B cell (primary cell): ENCODE measurements at regions not wholly inside any gene's neighbourhood (a gene's known extent, or its start where the extent isn't known, plus 50 kb on each side); places are given as distances from the start of the nearest gene placed in this dataset.

Experiments used
- ATAC-seq: fragments of 200-7000 bp; cut with Tn5 transposase; one replicate; pipeline ENCODE4 v1.10.0; 2021; ENCODE audit warnings: low read depth, mild to moderate bottlenecking, moderate number of reproducible peaks, moderate library complexity
- CTCF ChIA-PET: fragments of 350-600 bp; sonication (Branson Sonifier 250); formaldehyde crosslinking; loops from one replicate; lab custom pipeline; 2021; ENCODE audit warnings: antibody characterized with exemption, inconsistent platforms; lab: Charles Lee
- POLR2A ChIA-PET: fragments of 350-600 bp; sonication (Branson Sonifier 250); formaldehyde crosslinking; loops from one replicate; lab custom pipeline; 2021; ENCODE audit warnings: antibody characterized with exemption; lab: Charles Lee
- DNase-seq: peaks from one replicate; pipeline ENCODE4 v3.0.0; 2013
- H2AFZ ChIP-seq: 2 replicates; pipeline ENCODE4 v1.6.1; 2012; ENCODE audit warnings: mild to moderate bottlenecking, low read depth, low read length; ENCODE audit not compliant: insufficient read depth, poor library complexity, severe bottlenecking
- H3K27ac ChIP-seq, 2 donors: 1 replicate in 1 of 2; 2 replicates in 1 of 2; pipeline ENCODE4 v1.5.1; 2012 to 2013; ENCODE audit warnings: low read length in 2 of 2, mild to moderate bottlenecking in 2 of 2, moderate library complexity in 1 of 2
- H3K27me3 ChIP-seq, 4 experiments: fragments of 200-600 bp in 1 of 4; sonication (generic) in 1 of 4; replicated peaks in 1 of 4; 1 replicate in 2 of 4; 2 replicates in 2 of 4; pipeline versions ENCODE4 v1.6.1 to v1.7.0; 2013 to 2016; ENCODE audit warnings: low read length in 3 of 4, mild to moderate bottlenecking in 2 of 4, mixed read lengths in 1 of 4, moderate library complexity in 1 of 4; ENCODE audit not compliant: insufficient read depth in 4 of 4, control insufficient read depth in 3 of 4; ENCODE audit errors: control extremely low read depth in 1 of 4
- H3K36me3 ChIP-seq, 2 experiments: replicated peaks in 1 of 2; 1 replicate in 1 of 2; 2 replicates in 1 of 2; pipeline versions ENCODE4 v1.6.1 to v1.7.1; 2013; ENCODE audit warnings: low read length in 1 of 2; ENCODE audit not compliant: insufficient read depth in 2 of 2, control insufficient read depth in 1 of 2; ENCODE audit errors: control extremely low read depth in 1 of 2, extremely low read depth in 1 of 2
- H3K4me1 ChIP-seq, 2 donors: fragments of 200-600 bp in 1 of 2; sonication (generic) in 1 of 2; 1 replicate in 1 of 2; 2 replicates in 1 of 2; pipeline versions ENCODE4 v1.5.1 to v1.6.1; 2013 to 2017; ENCODE audit warnings: low read length in 2 of 2; ENCODE audit not compliant: control insufficient read depth in 2 of 2, insufficient read depth in 2 of 2
- H3K4me2 ChIP-seq: replicated peaks from 2 replicates; pipeline ENCODE3; 2012; ENCODE audit warnings: mild to moderate bottlenecking, low read depth, low read length; ENCODE audit not compliant: poor library complexity, severe bottlenecking
- H3K4me3 ChIP-seq, 5 experiments: fragments of 200-600 bp in 1 of 5; sonication (generic) in 1 of 5; 1 replicate in 3 of 5; 2 replicates in 2 of 5; pipeline versions ENCODE4 v1.5.1 to v1.7.0; 2011 to 2016; ENCODE audit warnings: low read length in 4 of 5, mild to moderate bottlenecking in 4 of 5, low read depth in 2 of 5, control low read depth in 1 of 5, moderate library complexity in 1 of 5; ENCODE audit not compliant: insufficient read depth in 1 of 5; ENCODE audit errors: control extremely low read depth in 1 of 5, extremely low read depth in 1 of 5
- H3K79me2 ChIP-seq: fragments of 200-600 bp; sonication (generic); one replicate; pipeline ENCODE4 v1.6.0; 2016; ENCODE audit warnings: low read length; ENCODE audit not compliant: control insufficient read depth, insufficient read depth
- H3K9ac ChIP-seq: fragments of 200-600 bp; sonication (generic); 2 replicates; pipeline ENCODE4 v1.6.1; 2017; ENCODE audit warnings: mild to moderate bottlenecking, low read length, moderate library complexity
- H3K9me3 ChIP-seq, 3 donors: one replicate each; pipeline versions ENCODE4 v1.6.1 to v1.7.1; 2013; ENCODE audit warnings: low read length in 2 of 3; ENCODE audit not compliant: control insufficient read depth in 2 of 3, insufficient read depth in 1 of 3; ENCODE audit errors: control extremely low read depth in 1 of 3
- H4K20me1 ChIP-seq: 2 replicates; pipeline ENCODE4 v1.6.0; 2012; ENCODE audit warnings: mild to moderate bottlenecking, low read length; ENCODE audit not compliant: insufficient read depth, control insufficient read depth, poor library complexity, severe bottlenecking
- H3K27ac Mint-ChIP-seq: one replicate; pipeline ENCODE4 v1.8.0; 2021; ENCODE audit warnings: mixed read lengths
- H3K27me3 Mint-ChIP-seq: one replicate; pipeline ENCODE4 v1.8.0; 2021; ENCODE audit warnings: mixed read lengths
- H3K4me1 Mint-ChIP-seq: one replicate; pipeline ENCODE4 v1.8.0; 2021; ENCODE audit warnings: mixed read lengths
- H3K4me3 Mint-ChIP-seq: one replicate; pipeline ENCODE4 v1.8.0; 2021; ENCODE audit warnings: mixed read lengths
- H3K9me3 Mint-ChIP-seq: one replicate; pipeline ENCODE4 v1.8.0; 2022; ENCODE audit warnings: mixed read lengths; ENCODE audit not compliant: insufficient read depth
- EZH2 ChIP-seq: IDR thresholded peaks from 2 replicates; pipeline ENCODE4 v1.6.1; 2012; ENCODE audit warnings: borderline replicate concordance, low read depth, mild to moderate bottlenecking, moderate library complexity, low read length; ENCODE audit not compliant: insufficient read depth, poor library complexity, severe bottlenecking
- WGBS: methylation state at CpG from one replicate; pipeline ENCODE4 v1.1.5; 2013; ENCODE audit warnings: missing lambda C conversion rate; ENCODE audit not compliant: insufficient coverage; 5-methylcytosine and 5-hydroxymethylcytosine counted together
- intact Hi-C: fragments of 100-400 bp; cut with micrococcal nuclease; formaldehyde crosslinking; loops from one replicate; pipeline ENCODE4 v1.10.0; 2022
- TF ChIP-seq, protein P1 (sequence below): fragments of 200-600 bp; IDR thresholded peaks from one replicate; pipeline ENCODE4 v1.8.0; 2022; ENCODE audit warnings: antibody characterized with exemption, mild to moderate bottlenecking

DNA sequence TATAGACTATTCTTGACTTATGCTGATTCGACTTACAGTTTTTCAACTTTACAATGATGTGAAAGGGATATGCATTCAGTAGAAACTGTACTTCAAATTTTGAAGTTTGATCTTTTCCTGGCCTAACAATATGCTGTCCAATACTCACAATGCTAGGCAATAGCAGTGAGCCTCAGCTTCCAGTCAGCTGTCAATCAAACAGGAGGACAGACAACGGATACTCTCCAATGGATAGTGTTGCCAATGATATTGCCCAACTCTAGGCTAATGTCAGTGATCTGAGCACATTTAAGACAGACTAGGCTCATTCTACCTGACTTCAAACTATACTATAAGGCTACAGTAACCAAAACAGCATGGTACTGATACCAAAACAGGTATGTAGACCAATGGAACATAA is 55.0 kb upstream of the ZNF280D start:
- Histone ChIP-seq H3K79me2 (no peaks in the 10 kb centered on the region), H3K4me2 (no peak overlapping the region), H3K9me3 (peaks cover 0 to 3% (median 0%) of the 10 kb centered on the region in 3 donors), H3K4me1 (no peaks in the 10 kb centered on the region), H2AFZ (no peak overlapping the region), H3K9ac (no peak overlapping the region), H4K20me1 (no peaks in the 10 kb centered on the region), H3K27ac (no peak overlapping the region), H3K27me3 (no peaks in the 10 kb centered on the region), H3K36me3 (no peaks in the 10 kb centered on the region), H3K4me3 (no peak overlapping the region)
- Mint-ChIP-seq H3K9me3 (peaks cover 3% of the 10 kb centered on the region), H3K4me3 (no peak overlapping the region), H3K27me3 (no peaks in the 10 kb centered on the region), H3K27ac (no peak overlapping the region), H3K4me1 (peaks cover 9% of the 10 kb centered on the region)
- ATAC-seq (no peak), DNase-seq (no peak)
- intact Hi-C loops: no loop called here
- 100% methylated on average over 1 of the region's 2 CpGs for WGBS
- POLR2A ChIA-PET: no interaction called here
- CTCF ChIA-PET: no interaction called here
- TF ChIP-seq, protein P1, sequence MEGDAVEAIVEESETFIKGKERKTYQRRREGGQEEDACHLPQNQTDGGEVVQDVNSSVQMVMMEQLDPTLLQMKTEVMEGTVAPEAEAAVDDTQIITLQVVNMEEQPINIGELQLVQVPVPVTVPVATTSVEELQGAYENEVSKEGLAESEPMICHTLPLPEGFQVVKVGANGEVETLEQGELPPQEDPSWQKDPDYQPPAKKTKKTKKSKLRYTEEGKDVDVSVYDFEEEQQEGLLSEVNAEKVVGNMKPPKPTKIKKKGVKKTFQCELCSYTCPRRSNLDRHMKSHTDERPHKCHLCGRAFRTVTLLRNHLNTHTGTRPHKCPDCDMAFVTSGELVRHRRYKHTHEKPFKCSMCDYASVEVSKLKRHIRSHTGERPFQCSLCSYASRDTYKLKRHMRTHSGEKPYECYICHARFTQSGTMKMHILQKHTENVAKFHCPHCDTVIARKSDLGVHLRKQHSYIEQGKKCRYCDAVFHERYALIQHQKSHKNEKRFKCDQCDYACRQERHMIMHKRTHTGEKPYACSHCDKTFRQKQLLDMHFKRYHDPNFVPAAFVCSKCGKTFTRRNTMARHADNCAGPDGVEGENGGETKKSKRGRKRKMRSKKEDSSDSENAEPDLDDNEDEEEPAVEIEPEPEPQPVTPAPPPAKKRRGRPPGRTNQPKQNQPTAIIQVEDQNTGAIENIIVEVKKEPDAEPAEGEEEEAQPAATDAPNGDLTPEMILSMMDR: no peak
- TF ChIP-seq EZH2: no peak

DNA sequence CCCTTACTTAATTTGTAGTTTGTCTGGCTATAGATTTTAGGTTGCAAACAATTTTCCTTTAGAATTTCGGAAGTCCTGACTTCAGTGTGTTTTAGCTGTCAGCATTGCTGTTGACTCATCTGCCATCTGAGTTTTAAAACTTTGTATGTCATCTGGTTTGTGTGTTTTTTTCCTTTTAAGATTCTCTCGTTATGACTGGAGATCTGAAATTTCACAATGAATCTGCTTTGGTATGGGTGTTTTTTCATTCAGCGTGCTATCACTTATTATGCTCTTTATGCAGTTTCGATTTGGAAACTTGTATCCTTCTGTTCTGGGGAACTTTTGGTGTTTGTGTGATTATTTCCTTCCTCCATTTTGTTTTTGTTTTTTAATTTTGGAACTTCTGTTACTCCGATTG is 53.7 kb upstream of the ZNF280D start:
- ChIA-PET CTCF (no interaction called here), POLR2A (no interaction called here)
- H3K4me2 ChIP-seq: no peak overlapping the region
- H2AFZ ChIP-seq: peak overlapping the region; percentile 8
- TF ChIP-seq EZH2: no peak
- TF ChIP-seq, protein P1: no peak
- no peaks in the 10 kb centered on the region for H3K9me3 ChIP-seq
- no peaks in the 10 kb centered on the region for H3K36me3 ChIP-seq
- Mint-ChIP-seq H3K27me3 (no peaks in the 10 kb centered on the region), H3K4me1 (peaks cover 9% of the 10 kb centered on the region), H3K9me3 (no peaks in the 10 kb centered on the region), H3K4me3 (peak overlapping the region; percentile 54), H3K27ac (no peak overlapping the region)
- no peak for ATAC-seq
- no peaks in the 10 kb centered on the region for H4K20me1 ChIP-seq
- intact Hi-C loops: no loop called here
- DNase-seq: no peak
- no peaks in the 10 kb centered on the region for H3K79me2 ChIP-seq
- no peak overlapping the region for H3K9ac ChIP-seq
- WGBS: 74% methylated on average over 2 of the region's 5 CpGs
- no peaks in the 10 kb centered on the region for H3K4me1 ChIP-seq
- H3K27ac ChIP-seq: no peak overlapping the region
- no peak overlapping the region for H3K4me3 ChIP-seq
- no peaks in the 10 kb centered on the region for H3K27me3 ChIP-seq
